Esophagus squamous epithelium (tissue), 5 donors: ENCODE measurements at regions not wholly inside any gene's neighbourhood (a gene's known extent, or its start where the extent isn't known, plus 50 kb on each side); places are given as distances from the start of the nearest gene placed in this dataset.

Source experiments
- DNase-seq: peaks from one replicate; lab custom pipeline; 2025; lab: John Stamatoyannopoulos, UW
- H3K27ac ChIP-seq, 4 donors: fragments of 200-600 bp; sonication (generic); one replicate each; pipeline ENCODE4 v1.5.1; 2016 to 2019; ENCODE audit warnings: mild to moderate bottlenecking in 1 of 4
- H3K27me3 ChIP-seq, 4 donors: fragments of 200-600 bp; sonication (generic); 1 replicate in 3 of 4; 2 replicates in 1 of 4; pipeline versions ENCODE4 v1.5.1 to v1.6.0; 2017 to 2021; ENCODE audit warnings: antibody characterized with exemption in 1 of 4
- H3K36me3 ChIP-seq, 3 donors: fragments of 200-600 bp; sonication (generic); one replicate each; pipeline ENCODE4 v1.5.1; 2016 to 2019
- H3K4me1 ChIP-seq, 3 donors: fragments of 200-600 bp; sonication (generic); one replicate each; pipeline ENCODE4 v1.5.1; 2017 to 2019
- H3K4me3 ChIP-seq, 4 donors: fragments of 200-600 bp; sonication (generic); 1 replicate in 3 of 4; 2 replicates in 1 of 4; pipeline ENCODE4 v1.5.1; 2016 to 2019; ENCODE audit warnings: mild to moderate bottlenecking in 2 of 4, moderate library complexity in 1 of 4
- H3K9me3 ChIP-seq, 3 donors: fragments of 200-600 bp; sonication (generic); one replicate each; pipeline ENCODE4 v1.5.1; 2016 to 2019
- CTCF ChIP-seq, 6 experiments: fragments of 450-650 bp in 4 of 6; fragments of 200-600 bp in 2 of 6; sonication (generic) in 2 of 6; IDR thresholded peaks; one replicate each; pipeline ENCODE4 v1.5.1; 2016 to 2019; ENCODE audit warnings: antibody characterized with exemption in 6 of 6, mild to moderate bottlenecking in 4 of 6, moderate library complexity in 4 of 6
- POLR2A ChIP-seq, 4 donors: fragments of 450-650 bp; IDR thresholded peaks; one replicate each; pipeline ENCODE4 v1.6.1; 2017; ENCODE audit warnings: antibody characterized with exemption in 4 of 4, mild to moderate bottlenecking in 4 of 4, moderate library complexity in 3 of 4
- WGBS, 2 donors: methylation state at CpG; one replicate each; pipeline ENCODE4 v1.1.5; 2018; 5-methylcytosine and 5-hydroxymethylcytosine counted together
- intact Hi-C: fragments of 100-400 bp; cut with DNase I; formaldehyde crosslinking; loops from one replicate; pipeline ENCODE4 v1.15.0; 2022
- donor health status: DM: yes; HTN: yes; CAD: no.

- intact Hi-C loops = no loop called here
- DNase-seq = no peak
- Histone ChIP-seq H3K4me3 (no peak overlapping the region), H3K4me1 (peaks cover 17 to 91% (median 44%) of the 10 kb centered on the region in 3 donors), H3K9me3 (no peaks in the 10 kb centered on the region), H3K27ac (peak overlapping the region; percentile 59 to 84 (median 78)), H3K36me3 (no peaks in the 10 kb centered on the region), H3K27me3 (no peaks in the 10 kb centered on the region)
- 42 to 60% methylated on average over 5 of the region's 5 CpGs for WGBS, 2 donors
- no peak for TF ChIP-seq POLR2A (IDR thresholded peaks at IDR 0.05)
- TF ChIP-seq CTCF (IDR thresholded peaks at IDR 0.05) = no peak
Observed at GRCh38 chr1:209387271-209387968, 196.1 kb upstream of the CAMK1G start.

- Histone ChIP-seq H3K27ac (peak overlapping the region; percentile 18 to 84 (median 78)), H3K9me3 (no peaks in the 10 kb centered on the region), H3K4me3 (no peak overlapping the region), H3K36me3 (no peaks in the 10 kb centered on the region), H3K4me1 (peaks cover 17 to 86% (median 39%) of the 10 kb centered on the region in 3 donors), H3K27me3 (no peaks in the 10 kb centered on the region)
- no peak for DNase-seq
- WGBS, 2 donors = 57 to 60% methylated on average over 2 of the region's 2 CpGs
- intact Hi-C loops = no loop called here
- TF ChIP-seq POLR2A (IDR thresholded peaks at IDR 0.05) = no peak
- TF ChIP-seq CTCF (IDR thresholded peaks at IDR 0.05) = no peak
Observed at GRCh38 chr1:209387969-209388329, 195.6 kb upstream of the CAMK1G start.

- Histone ChIP-seq H3K36me3 (no peaks in the 10 kb centered on the region), H3K27me3 (no peaks in the 10 kb centered on the region), H3K27ac (peak overlapping the region; percentile 18 to 84 (median 78)), H3K4me1 (peaks cover 17 to 82% (median 38%) of the 10 kb centered on the region in 3 donors), H3K9me3 (no peaks in the 10 kb centered on the region), H3K4me3 (no peak overlapping the region)
- intact Hi-C loops = no loop called here
- no peak for DNase-seq
- TF ChIP-seq CTCF (IDR thresholded peaks at IDR 0.05) = no peak
- no peak for TF ChIP-seq POLR2A (IDR thresholded peaks at IDR 0.05)
- WGBS, 2 donors = 46 to 60% methylated on average over 1 of the region's 1 CpG
Observed at GRCh38 chr1:209388358-209388757, 195.2 kb upstream of the CAMK1G start.

- no peak for DNase-seq
- intact Hi-C loops = no loop called here
- 50 to 83% methylated on average over 1 of the region's 1 CpG for WGBS, 2 donors
- Histone ChIP-seq H3K27ac (peak overlapping the region; percentile 78 to 84 (median 79)), H3K4me1 (peaks cover 16 to 79% (median 38%) of the 10 kb centered on the region in 3 donors), H3K27me3 (no peaks in the 10 kb centered on the region), H3K9me3 (no peaks in the 10 kb centered on the region), H3K36me3 (no peaks in the 10 kb centered on the region), H3K4me3 (no peak overlapping the region)
- no peak for TF ChIP-seq CTCF (IDR thresholded peaks at IDR 0.05)
- peak in 1 of 4 donors; percentile 25 for TF ChIP-seq POLR2A (IDR thresholded peaks at IDR 0.05)
Observed at GRCh38 chr1:209389258-209389657, 194.3 kb upstream of the CAMK1G start.

GRCh38 chr1:209389975-209390374 is 193.5 kb upstream of the CAMK1G start:
- Histone ChIP-seq H3K4me1 (peaks cover 10 to 79% (median 42%) of the 10 kb centered on the region in 3 donors), H3K27ac (peak overlapping the region; percentile 74 to 83 (median 79)), H3K27me3 (no peaks in the 10 kb centered on the region), H3K36me3 (no peaks in the 10 kb centered on the region), H3K9me3 (no peaks in the 10 kb centered on the region), H3K4me3 (no peak overlapping the region)
- WGBS, 2 donors = 19 to 38% methylated on average over 1 of the region's 1 CpG
- no peak for DNase-seq
- no peak for TF ChIP-seq POLR2A (IDR thresholded peaks at IDR 0.05)
- no peak for TF ChIP-seq CTCF (IDR thresholded peaks at IDR 0.05)
- intact Hi-C loops = no loop called here
